T-cell (primary cell): ENCODE measurements at regions not wholly inside any gene's neighbourhood (a gene's known extent, or its start where the extent isn't known, plus 50 kb on each side); places are given as distances from the start of the nearest gene placed in this dataset.
"Not testable (repeated sequence)": the region's sequence is repeated elsewhere in the genome, so short reads cannot be mapped to it uniquely, and the experiment has no call there.

Source experiments
- ATAC-seq, 4 experiments: fragments of 200-7000 bp in 3 of 4; fragments of 150-1000 bp in 1 of 4; cut with Tn5 transposase; replicated peaks in 1 of 4; 1 replicate in 3 of 4; 2 replicates in 1 of 4; pipeline ENCODE4 v1.10.0; 2021; ENCODE audit warnings: moderate library complexity in 3 of 4, mild to moderate bottlenecking in 2 of 4, moderate number of reproducible peaks in 1 of 4
- CTCF ChIA-PET, 2 donors: fragments of 300-600 bp; sonication (Branson Sonifier 250); formaldehyde crosslinking; loops; one replicate each; lab custom pipeline; 2022; ENCODE audit warnings: antibody characterized with exemption in 2 of 2; lab: Charles Lee
- POLR2A ChIA-PET, 2 donors: fragments of 300-600 bp; sonication (Branson Sonifier 250); formaldehyde crosslinking; loops; one replicate each; lab custom pipeline; 2022; ENCODE audit warnings: antibody characterized with exemption in 2 of 2; lab: Charles Lee
- DNase-seq, 35 experiments: peaks; one replicate each; pipeline versions ENCODE4 v3.0.0 to v3.0.0-alpha.2; 2013 to 2023
- H3K27ac ChIP-seq: one replicate; pipeline ENCODE4 v1.5.1; 2013; ENCODE audit warnings: low read length
- H3K27me3 ChIP-seq, 2 experiments: replicated peaks in 1 of 2; 1 replicate in 1 of 2; 2 replicates in 1 of 2; pipeline versions ENCODE4 v1.6.1 to v1.7.0; 2013; ENCODE audit warnings: low read length in 1 of 2, mixed read lengths in 1 of 2; ENCODE audit not compliant: control insufficient read depth in 2 of 2, insufficient read depth in 2 of 2; ENCODE audit errors: extremely low read depth in 1 of 2
- H3K36me3 ChIP-seq, 2 donors: 1 replicate in 1 of 2; 2 replicates in 1 of 2; pipeline versions ENCODE4 v1.6.1 to v1.7.0; 2013; ENCODE audit warnings: low read length in 1 of 2; ENCODE audit not compliant: control insufficient read depth in 2 of 2, insufficient read depth in 1 of 2; ENCODE audit errors: extremely low read depth in 1 of 2
- H3K4me1 ChIP-seq, 2 experiments: 1 replicate in 1 of 2; 2 replicates in 1 of 2; pipeline versions ENCODE4 v1.6.1 to v1.7.0; 2013; ENCODE audit warnings: low read length in 2 of 2, mixed read lengths in 1 of 2; ENCODE audit not compliant: insufficient read depth in 2 of 2, control insufficient read depth in 1 of 2; ENCODE audit errors: extremely low read depth in 1 of 2
- H3K4me3 ChIP-seq, 2 donors: 1 replicate in 1 of 2; 2 replicates in 1 of 2; pipeline versions ENCODE4 v1.5.1 to v1.7.0; 2013; ENCODE audit warnings: mild to moderate bottlenecking in 2 of 2, low read length in 1 of 2, moderate library complexity in 1 of 2; ENCODE audit not compliant: control insufficient read depth in 1 of 2; ENCODE audit errors: extremely low read depth in 1 of 2
- H3K9me3 ChIP-seq: 2 replicates; pipeline ENCODE4 v1.7.0; 2013
- H3K27ac Mint-ChIP-seq, 2 donors: one replicate each; pipeline ENCODE4 v1.8.0; 2020 to 2021; ENCODE audit warnings: mild to moderate bottlenecking in 2 of 2, mixed read lengths in 2 of 2
- H3K27me3 Mint-ChIP-seq, 2 donors: one replicate each; pipeline ENCODE4 v1.8.0; 2021 to 2022; ENCODE audit warnings: mixed read lengths in 2 of 2
- H3K36me3 Mint-ChIP-seq: one replicate; pipeline ENCODE4 v1.8.0; 2021; ENCODE audit warnings: mixed read lengths
- H3K4me1 Mint-ChIP-seq, 3 donors: one replicate each; pipeline ENCODE4 v1.8.0; 2020 to 2022; ENCODE audit warnings: mixed read lengths in 3 of 3, mild to moderate bottlenecking in 1 of 3
- H3K4me3 Mint-ChIP-seq, 3 donors: one replicate each; pipeline ENCODE4 v1.8.0; 2020 to 2022; ENCODE audit warnings: mild to moderate bottlenecking in 3 of 3, mixed read lengths in 3 of 3, moderate library complexity in 3 of 3
- H3K9me3 Mint-ChIP-seq, 3 donors: one replicate each; pipeline ENCODE4 v1.8.0; 2020 to 2022; ENCODE audit warnings: mixed read lengths in 3 of 3
- WGBS: methylation state at CpG from one replicate; pipeline ENCODE4 v1.1.5; 2013; ENCODE audit warnings: missing lambda C conversion rate; ENCODE audit not compliant: insufficient coverage; 5-methylcytosine and 5-hydroxymethylcytosine counted together

DNA sequence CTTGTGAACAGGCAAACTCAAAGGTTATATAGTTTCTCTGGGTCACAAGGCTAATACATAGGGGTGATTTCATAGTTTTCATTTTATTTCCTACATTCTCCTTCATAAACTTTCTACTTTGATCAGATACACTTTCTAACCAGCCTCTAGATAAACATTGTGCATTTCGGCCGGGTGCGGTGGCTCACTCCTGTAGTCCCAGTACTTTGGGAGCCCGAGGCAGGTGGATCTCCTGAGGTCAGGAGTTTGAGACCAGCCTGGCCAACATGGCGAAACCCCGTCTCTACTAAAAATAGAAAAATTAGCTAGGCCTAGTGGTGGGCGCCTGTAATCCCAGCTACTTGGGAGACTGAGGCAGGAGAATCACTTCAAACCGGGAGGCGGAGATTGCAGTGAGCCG is 502.6 kb upstream of the CNTNAP5 start:
- H3K9me3 Mint-ChIP-seq = peaks cover 7 to 19% (median 15%) of the 10 kb centered on the region in 3 donors
- H3K4me1 ChIP-seq, H3K9me3 ChIP-seq, H3K4me3 ChIP-seq, H3K36me3 ChIP-seq, H3K4me1 Mint-ChIP-seq, H3K27me3 Mint-ChIP-seq, DNase-seq, H3K27me3 ChIP-seq, CTCF ChIA-PET, POLR2A ChIA-PET, H3K27ac Mint-ChIP-seq, H3K27ac ChIP-seq, ATAC-seq, H3K4me3 Mint-ChIP-seq, H3K36me3 Mint-ChIP-seq: not testable (repeated sequence)
- WGBS = 94% methylated on average over 3 of the region's 10 CpGs

DNA sequence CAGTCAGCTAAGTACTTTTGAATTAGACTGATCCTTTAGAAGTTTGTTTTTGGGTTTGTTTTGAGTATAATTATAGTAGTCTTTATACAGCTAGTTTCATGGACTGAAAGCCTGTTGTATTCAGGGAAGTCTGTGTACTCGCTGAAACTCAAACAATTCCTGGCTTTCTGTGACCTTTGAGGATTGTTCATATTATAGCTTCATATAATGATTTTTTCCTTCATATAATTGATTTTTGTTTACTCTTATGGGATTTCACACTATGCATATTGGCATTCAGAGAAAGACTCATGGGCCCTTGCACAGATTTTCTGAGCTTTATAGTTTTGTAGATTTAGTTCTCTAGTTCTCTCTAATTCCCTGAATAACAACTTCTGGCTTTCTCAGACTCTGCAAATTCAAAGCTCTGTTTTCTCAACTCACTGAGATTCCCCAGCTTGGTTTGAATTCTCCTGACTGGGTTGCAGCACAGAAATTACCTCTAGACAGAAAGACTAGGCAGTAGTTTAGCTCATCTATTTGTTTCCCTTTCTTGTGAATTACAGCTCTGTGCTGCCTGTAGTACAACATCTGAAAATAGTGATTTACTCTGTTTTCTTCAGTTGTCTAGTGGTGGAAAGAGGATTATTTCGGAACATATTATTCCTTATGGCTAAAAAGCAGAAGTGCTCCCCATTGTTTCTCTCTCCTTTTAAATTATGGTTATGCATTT is 495.9 kb upstream of the CNTNAP5 start:
- Mint-ChIP-seq H3K9me3 (peaks cover 16 to 21% (median 20%) of the 10 kb centered on the region in 3 donors), H3K4me3 (no peak overlapping the region), H3K27me3 (no peaks in the 10 kb centered on the region), H3K27ac (no peak overlapping the region), H3K4me1 (no peaks in the 10 kb centered on the region), H3K36me3 (no peaks in the 10 kb centered on the region)
- Histone ChIP-seq H3K27me3 (no peaks in the 10 kb centered on the region), H3K4me1 (no peaks in the 10 kb centered on the region), H3K36me3 (no peaks in the 10 kb centered on the region), H3K9me3 (no peaks in the 10 kb centered on the region), H3K4me3 (no peak overlapping the region), H3K27ac (no peak overlapping the region)
- ATAC-seq (no peak), DNase-seq (no peak)
- CTCF ChIA-PET = no interaction called here
- POLR2A ChIA-PET = interaction anchor here in 1 of 2 donors (0.6 kb wide), 1 partner anchor 20 kb away, joined by 8 read pairs; no protein-coding TSS in a partner anchor
- no CpG with 5 or more reads among the region's 2 CpGs for WGBS

DNA sequence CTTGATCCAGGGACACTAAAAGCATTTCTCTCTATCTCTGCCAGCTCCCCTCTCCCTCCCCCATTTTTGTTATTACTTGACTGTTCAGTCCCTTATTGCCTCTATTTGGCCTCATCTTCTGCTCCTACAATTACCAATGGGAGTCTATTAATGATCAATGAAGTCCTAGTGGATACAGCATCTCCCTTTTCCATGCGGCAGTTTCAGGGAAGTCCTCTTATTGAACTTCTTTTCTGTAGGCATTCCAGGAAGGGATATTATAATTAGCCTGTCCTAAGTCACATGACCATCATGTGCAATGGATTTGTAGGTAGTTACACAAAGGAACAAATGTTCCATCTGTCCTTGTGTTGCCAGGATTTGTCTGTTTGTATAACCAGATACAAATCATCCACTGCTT is 495.1 kb upstream of the CNTNAP5 start:
- no peaks in the 10 kb centered on the region for H3K9me3 ChIP-seq
- no peaks in the 10 kb centered on the region for H3K36me3 ChIP-seq
- WGBS = no CpG with 5 or more reads among the region's 1 CpG
- Mint-ChIP-seq H3K27me3 (no peaks in the 10 kb centered on the region), H3K4me1 (no peaks in the 10 kb centered on the region), H3K9me3 (peaks cover 21 to 24% (median 24%) of the 10 kb centered on the region in 3 donors), H3K36me3 (no peaks in the 10 kb centered on the region), H3K4me3 (no peak overlapping the region), H3K27ac (no peak overlapping the region)
- H3K4me3 ChIP-seq = no peak overlapping the region
- no peaks in the 10 kb centered on the region for H3K27me3 ChIP-seq
- no peak overlapping the region for H3K27ac ChIP-seq
- ChIA-PET POLR2A (no interaction called here), CTCF (no interaction called here)
- no peak for ATAC-seq
- DNase-seq = no peak
- H3K4me1 ChIP-seq = no peaks in the 10 kb centered on the region

DNA sequence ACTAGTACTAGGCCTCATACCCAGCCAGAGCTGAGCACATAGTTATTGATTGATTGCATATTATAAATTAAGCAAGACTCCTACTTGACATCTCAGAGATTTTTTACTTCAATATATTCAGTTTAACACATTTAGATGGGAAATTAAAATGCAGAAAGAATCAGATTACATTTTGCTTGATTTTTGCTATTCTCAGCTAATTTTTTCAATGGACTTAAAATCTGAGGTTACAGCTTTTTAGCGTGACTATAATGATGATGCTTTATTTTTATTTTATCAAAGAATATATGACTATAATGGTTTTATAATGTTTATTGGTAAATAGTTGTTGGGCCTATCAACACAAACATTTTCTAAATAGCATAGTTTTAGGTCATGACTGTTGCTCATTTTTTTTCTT is 493.0 kb upstream of the CNTNAP5 start:
- Mint-ChIP-seq H3K27me3 (no peaks in the 10 kb centered on the region), H3K27ac (no peak overlapping the region), H3K9me3 (peaks cover 17 to 22% (median 21%) of the 10 kb centered on the region in 3 donors), H3K4me1 (no peaks in the 10 kb centered on the region), H3K36me3 (no peaks in the 10 kb centered on the region), H3K4me3 (no peak overlapping the region)
- Histone ChIP-seq H3K27ac (no peak overlapping the region), H3K4me1 (no peaks in the 10 kb centered on the region), H3K27me3 (no peaks in the 10 kb centered on the region), H3K9me3 (no peaks in the 10 kb centered on the region), H3K36me3 (no peaks in the 10 kb centered on the region), H3K4me3 (no peak overlapping the region)
- ChIA-PET POLR2A (no interaction called here), CTCF (no interaction called here)
- no peak for ATAC-seq
- no CpG with 5 or more reads among the region's 1 CpG for WGBS
- no peak for DNase-seq

DNA sequence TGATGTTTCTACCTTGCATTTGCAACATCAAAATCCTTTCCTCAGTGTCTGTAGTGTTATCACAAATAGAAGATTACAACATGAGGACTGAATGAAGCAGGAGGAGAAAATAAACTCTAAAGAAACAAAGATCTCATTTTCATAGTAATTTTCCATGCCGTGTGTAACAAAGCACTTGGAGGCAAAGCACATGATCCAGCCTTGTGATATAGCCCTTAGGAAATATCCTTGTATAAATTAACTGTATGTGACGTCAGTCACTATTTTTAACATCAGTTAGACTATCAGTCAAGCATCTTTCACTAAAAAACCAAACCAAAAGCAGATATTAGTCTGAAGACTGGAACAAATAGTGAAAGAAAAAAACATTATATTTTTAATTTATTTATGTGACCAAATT is 492.1 kb upstream of the CNTNAP5 start:
- Mint-ChIP-seq H3K4me1 (no peaks in the 10 kb centered on the region), H3K27me3 (no peaks in the 10 kb centered on the region), H3K27ac (no peak overlapping the region), H3K36me3 (no peaks in the 10 kb centered on the region), H3K9me3 (peaks cover 17 to 22% (median 21%) of the 10 kb centered on the region in 3 donors), H3K4me3 (no peak overlapping the region)
- DNase-seq (no peak), ATAC-seq (no peak)
- Histone ChIP-seq H3K4me3 (no peak overlapping the region), H3K27me3 (no peaks in the 10 kb centered on the region), H3K27ac (no peak overlapping the region), H3K36me3 (no peaks in the 10 kb centered on the region), H3K9me3 (no peaks in the 10 kb centered on the region), H3K4me1 (no peaks in the 10 kb centered on the region)
- POLR2A ChIA-PET = no interaction called here
- CTCF ChIA-PET = no interaction called here
- WGBS = no CpG with 5 or more reads among the region's 2 CpGs

DNA sequence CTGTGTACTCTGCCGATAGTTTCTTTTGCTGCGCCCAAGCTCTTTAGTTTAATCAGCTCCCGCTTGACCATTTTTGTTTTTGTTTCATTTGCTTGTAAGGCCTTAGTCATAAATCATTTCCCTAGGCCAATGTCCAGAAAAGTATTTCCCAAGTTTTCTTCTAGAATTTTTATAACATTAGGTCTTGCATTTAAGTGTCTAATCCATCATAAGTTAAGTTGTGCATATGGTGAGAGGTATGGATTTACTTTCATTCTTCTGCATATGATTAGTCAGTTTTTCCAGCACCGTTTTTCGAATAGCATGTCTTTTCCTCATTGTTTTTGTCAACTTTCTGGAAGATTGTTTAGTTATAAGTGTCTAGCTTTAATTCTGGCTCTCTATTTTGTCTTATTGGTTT is 484.8 kb upstream of the CNTNAP5 start:
- Histone ChIP-seq H3K9me3 (no peaks in the 10 kb centered on the region), H3K36me3 (no peaks in the 10 kb centered on the region), H3K27ac (no peak overlapping the region), H3K4me1 (no peaks in the 10 kb centered on the region), H3K4me3 (no peak overlapping the region), H3K27me3 (no peaks in the 10 kb centered on the region)
- Mint-ChIP-seq H3K36me3 (no peaks in the 10 kb centered on the region), H3K27ac (no peak overlapping the region), H3K27me3 (no peaks in the 10 kb centered on the region), H3K9me3 (peaks cover 0 to 16% (median 9%) of the 10 kb centered on the region in 3 donors), H3K4me1 (no peaks in the 10 kb centered on the region), H3K4me3 (no peak overlapping the region)
- no peak for ATAC-seq
- WGBS = 75% methylated on average over 2 of the region's 5 CpGs
- no peak for DNase-seq
- CTCF ChIA-PET = no interaction called here
- POLR2A ChIA-PET = no interaction called here

DNA sequence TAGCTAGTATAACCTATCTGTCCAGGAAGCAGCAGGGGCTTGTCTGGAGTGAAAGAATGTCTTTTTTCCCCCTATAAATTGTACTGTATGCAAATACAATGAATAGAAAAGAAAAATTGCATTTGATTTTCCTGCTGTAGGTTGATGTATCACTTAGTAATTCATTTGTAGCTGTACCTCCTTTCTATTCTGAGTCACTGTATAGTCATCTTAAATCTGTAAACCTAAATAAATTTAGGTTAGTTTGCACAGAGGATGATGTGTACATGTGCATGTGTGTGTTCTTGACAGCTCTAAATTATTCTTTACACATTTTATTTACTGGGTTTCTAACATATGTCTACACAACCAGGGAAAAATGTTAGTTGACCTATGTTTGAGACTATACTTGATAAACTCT is 478.7 kb upstream of the CNTNAP5 start:
- POLR2A ChIA-PET = no interaction called here
- no peak overlapping the region for H3K27ac Mint-ChIP-seq
- H3K9me3 ChIP-seq = no peaks in the 10 kb centered on the region
- no peaks in the 10 kb centered on the region for H3K36me3 ChIP-seq
- H3K27me3 Mint-ChIP-seq = no peaks in the 10 kb centered on the region
- ATAC-seq (no peak), DNase-seq (no peak)
- H3K4me3 ChIP-seq = no peak overlapping the region
- H3K36me3 Mint-ChIP-seq = no peaks in the 10 kb centered on the region
- H3K27ac ChIP-seq = no peak overlapping the region
- CTCF ChIA-PET = no interaction called here
- H3K4me1 Mint-ChIP-seq = no peaks in the 10 kb centered on the region
- H3K9me3 Mint-ChIP-seq = peaks cover 8 to 17% (median 15%) of the 10 kb centered on the region in 3 donors
- H3K4me1 ChIP-seq = no peaks in the 10 kb centered on the region
- H3K4me3 Mint-ChIP-seq = no peak overlapping the region
- no peaks in the 10 kb centered on the region for H3K27me3 ChIP-seq
